Mesothelial cell of epicardium (in vitro differentiated cells): ENCODE measurements at regions not wholly inside any gene's neighbourhood (a gene's known extent, or its start where the extent isn't known, plus 50 kb on each side); places are given as distances from the start of the nearest gene placed in this dataset.

Source experiments
- DNase-seq, 2 experiments: peaks; one replicate each; pipeline ENCODE4 v3.0.0; 2021; ENCODE audit warnings: low spot score in 2 of 2; ENCODE audit not compliant: unreplicated experiment in 2 of 2
- H3K27ac Mint-ChIP-seq: 2 replicates; pipeline ENCODE4 v1.8.0; 2021; ENCODE audit warnings: mixed read lengths
- H3K27me3 Mint-ChIP-seq: 2 replicates; pipeline ENCODE4 v1.8.0; 2021; ENCODE audit warnings: low read depth, mixed read lengths
- H3K36me3 Mint-ChIP-seq: 2 replicates; pipeline ENCODE4 v1.8.0; 2021; ENCODE audit warnings: mixed read lengths
- H3K4me1 Mint-ChIP-seq: 2 replicates; pipeline ENCODE4 v1.8.0; 2021; ENCODE audit warnings: mixed read lengths
- H3K4me3 Mint-ChIP-seq: 2 replicates; pipeline ENCODE4 v1.8.0; 2021; ENCODE audit warnings: mild to moderate bottlenecking, moderate library complexity, mixed read lengths
- H3K9me3 Mint-ChIP-seq: 2 replicates; pipeline ENCODE4 v1.8.0; 2021; ENCODE audit warnings: mixed read lengths
- CTCF ChIP-seq: fragments of 200-600 bp; sonication (generic); IDR thresholded peaks from one replicate; pipeline ENCODE4 v1.5.0; 2021; ENCODE audit warnings: antibody characterized with exemption; ENCODE audit not compliant: unreplicated experiment

GRCh38 chr10:107545717-107546116 lies 381.2 kb upstream of the SORCS1 start:
- TF ChIP-seq CTCF = no peak
- H3K27me3 Mint-ChIP-seq = peaks cover 21% of the 10 kb centered on the region
- no peaks in the 10 kb centered on the region for H3K36me3 Mint-ChIP-seq
- no peaks in the 10 kb centered on the region for H3K4me1 Mint-ChIP-seq
- H3K27ac Mint-ChIP-seq = no peak overlapping the region
- no peak overlapping the region for H3K4me3 Mint-ChIP-seq
- H3K9me3 Mint-ChIP-seq = peaks cover 8% of the 10 kb centered on the region
- DNase-seq = no peak

- Mint-ChIP-seq H3K36me3 (no peaks in the 10 kb centered on the region), H3K4me3 (no peak overlapping the region), H3K9me3 (peaks cover 3% of the 10 kb centered on the region), H3K27me3 (peaks cover 21% of the 10 kb centered on the region), H3K4me1 (no peaks in the 10 kb centered on the region), H3K27ac (no peak overlapping the region)
- TF ChIP-seq CTCF = no peak
- no peak for DNase-seq
Observed at GRCh38 chr10:107544706-107545520, 380.4 kb upstream of the SORCS1 start.

GRCh38 chr10:107542607-107543006 lies 378.1 kb upstream of the SORCS1 start:
- no peak for TF ChIP-seq CTCF
- peaks cover 17% of the 10 kb centered on the region for H3K27me3 Mint-ChIP-seq
- H3K9me3 Mint-ChIP-seq = peaks cover 8% of the 10 kb centered on the region
- H3K4me3 Mint-ChIP-seq = no peak overlapping the region
- no peaks in the 10 kb centered on the region for H3K4me1 Mint-ChIP-seq
- no peak overlapping the region for H3K27ac Mint-ChIP-seq
- DNase-seq = no peak
- H3K36me3 Mint-ChIP-seq = no peaks in the 10 kb centered on the region

GRCh38 chr10:107542016-107542415 lies 377.5 kb upstream of the SORCS1 start:
- no peak overlapping the region for H3K27ac Mint-ChIP-seq
- peaks cover 8% of the 10 kb centered on the region for H3K9me3 Mint-ChIP-seq
- no peak for DNase-seq
- H3K36me3 Mint-ChIP-seq = no peaks in the 10 kb centered on the region
- no peak overlapping the region for H3K4me3 Mint-ChIP-seq
- TF ChIP-seq CTCF = no peak
- H3K27me3 Mint-ChIP-seq = peaks cover 19% of the 10 kb centered on the region
- no peaks in the 10 kb centered on the region for H3K4me1 Mint-ChIP-seq

- DNase-seq = no peak
- H3K27ac Mint-ChIP-seq = no peak overlapping the region
- H3K27me3 Mint-ChIP-seq = peaks cover 19% of the 10 kb centered on the region
- no peaks in the 10 kb centered on the region for H3K4me1 Mint-ChIP-seq
- H3K36me3 Mint-ChIP-seq = no peaks in the 10 kb centered on the region
- H3K9me3 Mint-ChIP-seq = peaks cover 8% of the 10 kb centered on the region
- TF ChIP-seq CTCF = no peak
- H3K4me3 Mint-ChIP-seq = no peak overlapping the region
Observed at GRCh38 chr10:107540981-107541380, 376.5 kb upstream of the SORCS1 start.
